K562 (cell line): ENCODE measurements at regions not wholly inside any gene's neighbourhood (a gene's known extent, or its start where the extent isn't known, plus 50 kb on each side); places are given as distances from the start of the nearest gene placed in this dataset.

Source experiments
- ATAC-seq: fragments of 200-7000 bp; cut with Tn5 transposase; 3 replicates; pipeline ENCODE4 v1.9.1; 2020; ENCODE audit warnings: moderate library complexity
- BruUV-seq: library from RNA; stranded (reverse); fragments of 400-500 nt; replicated peaks from 2 replicates; lab custom pipeline; 2021; lab: Mats Ljungman, UMichigan
- CTCF ChIA-PET: fragments of 300-600 bp; formaldehyde crosslinking; extraction: SDS; loops from one replicate; lab custom pipeline; 2021; ENCODE audit warnings: low intra/inter-chr PET ratio; lab: Yijun Ruan, JAX
- POLR2A ChIA-PET: fragments of 300-600, 350-650 bp; sonication (Branson Sonifier 250); formaldehyde crosslinking; extraction: SDS; loops from one replicate; lab custom pipeline; 2021; ENCODE audit warnings: antibody characterized with exemption, inconsistent platforms; lab: Yijun Ruan, JAX
- DNase-seq, 4 experiments: peaks; one replicate each; pipeline versions ENCODE4 v3.0.0 to v3.0.0-alpha.2; 2011 to 2018; ENCODE audit warnings: low spot score in 3 of 4, mixed read lengths in 3 of 4; ENCODE audit errors: extremely low read depth in 1 of 4
- FAIRE-seq: peaks from 2 replicates; lab custom pipeline; 2011; peaks lifted over from hg19 to GRCh38; lab: Jason Lieb, UNC
- H2AFZ ChIP-seq: 2 replicates; pipeline ENCODE4 v1.6.0; 2011; ENCODE audit warnings: low read depth, low read length, control low read depth, inconsistent platforms
- H3K27ac ChIP-seq: fragments of 200-600 bp; 3 replicates; pipeline ENCODE4 v1.8.0; 2011; ENCODE audit warnings: low read depth, mild to moderate bottlenecking, control low read depth, inconsistent platforms, low read length, moderate library complexity, mixed read lengths; ENCODE audit errors: extremely low read depth
- H3K27me3 ChIP-seq, 2 experiments: fragments of 300-600 bp in 1 of 2; 2 replicates in 1 of 2; 3 replicates in 1 of 2; pipeline versions ENCODE4 v1.6.0 to v1.8.0; 2011; ENCODE audit warnings: inconsistent platforms in 2 of 2, low read length in 2 of 2, mild to moderate bottlenecking in 1 of 2, mixed read lengths in 1 of 2, moderate library complexity in 1 of 2; ENCODE audit not compliant: control insufficient read depth in 2 of 2, insufficient read depth in 2 of 2
- H3K36me3 ChIP-seq: fragments of 300-600 bp; 3 replicates; pipeline ENCODE4 v1.8.0; 2011; ENCODE audit warnings: mild to moderate bottlenecking, low read length, inconsistent platforms; ENCODE audit not compliant: control insufficient read depth, insufficient read depth
- H3K4me1 ChIP-seq, 2 experiments: fragments of 200-600 bp in 1 of 2; replicated peaks in 1 of 2; 2 replicates in 1 of 2; 3 replicates in 1 of 2; pipeline versions ENCODE4 v1.5.1 to v1.8.0; 2011; ENCODE audit warnings: inconsistent platforms in 2 of 2, low read length in 2 of 2, mild to moderate bottlenecking in 1 of 2, mixed read lengths in 1 of 2, moderate library complexity in 1 of 2; ENCODE audit not compliant: control insufficient read depth in 2 of 2, insufficient read depth in 2 of 2
- H3K4me2 ChIP-seq: 2 replicates; pipeline ENCODE4 v1.6.1; 2011; ENCODE audit warnings: low read length, control low read depth, inconsistent platforms, mixed read lengths; ENCODE audit not compliant: insufficient read depth
- H3K4me3 ChIP-seq: fragments of 200-600 bp; sonication (generic), shearing (Covaris generic); 2 replicates; pipeline ENCODE4 v1.5.1; 2016; ENCODE audit warnings: control low read depth, inconsistent platforms
- H3K79me2 ChIP-seq: fragments of 200-600 bp; 3 replicates; pipeline ENCODE4 v1.8.0; 2011; ENCODE audit warnings: low read length, inconsistent platforms; ENCODE audit not compliant: control insufficient read depth, insufficient read depth
- H3K9ac ChIP-seq, 2 experiments: 2 replicates each; pipeline versions ENCODE4 v1.6.0 to v1.6.1; 2011; ENCODE audit warnings: low read depth in 2 of 2, low read length in 2 of 2, control low read depth in 1 of 2, inconsistent platforms in 1 of 2, mild to moderate bottlenecking in 1 of 2, mixed read lengths in 1 of 2; ENCODE audit not compliant: insufficient read depth in 1 of 2
- H3K9me1 ChIP-seq: one replicate; pipeline ENCODE4 v1.6.0; 2011; ENCODE audit warnings: inconsistent platforms, mild to moderate bottlenecking, low read length, moderate library complexity; ENCODE audit not compliant: control insufficient read depth, insufficient read depth
- H3K9me3 ChIP-seq: replicated peaks from 2 replicates; pipeline ENCODE4 v1.5.1; 2011; ENCODE audit warnings: low read depth, low read length, inconsistent platforms; ENCODE audit not compliant: control insufficient read depth, insufficient read depth
- H4K20me1 ChIP-seq: replicated peaks from 2 replicates; pipeline ENCODE4 v1.6.1; 2011; ENCODE audit warnings: low read length, inconsistent platforms, mixed read lengths; ENCODE audit not compliant: control insufficient read depth, insufficient read depth
- CBFB ChIP-seq: sonication (generic); formaldehyde crosslinking; IDR thresholded peaks from 2 replicates; pipeline ENCODE4 v1.4.0; 2020; ENCODE audit warnings: mild to moderate bottlenecking, missing genetic modification reagents
- EZH2 ChIP-seq: IDR thresholded peaks from 2 replicates; pipeline ENCODE4 v1.6.1; 2012; ENCODE audit warnings: low read depth, mild to moderate bottlenecking, inconsistent platforms, low read length, borderline replicate concordance
- FOXP1 ChIP-seq: sonication (generic); formaldehyde crosslinking; IDR thresholded peaks from 2 replicates; pipeline ENCODE4 v1.8.0; 2022; ENCODE audit warnings: mild to moderate bottlenecking, missing genetic modification reagents
- TCFL5 ChIP-seq: fragments of 250-450 bp; sonication (Bioruptor Pico); conservative IDR thresholded peaks from 2 replicates; pipeline ENCODE4 v1.6.1; 2021; ENCODE audit warnings: mild to moderate bottlenecking, moderate library complexity, matching md5 sums
- ZKSCAN8 ChIP-seq: fragments of 200-800 bp; sonication (Bioruptor generic); IDR thresholded peaks from 2 replicates; pipeline ENCODE4 v1.6.1; 2016; ENCODE audit warnings: missing genetic modification characterization, missing compliant biosample characterization
- ZNF175 ChIP-seq: fragments of 200-800 bp; sonication (Bioruptor generic); IDR thresholded peaks from 2 replicates; pipeline ENCODE4 v1.6.1; 2016; ENCODE audit warnings: low read depth, mild to moderate bottlenecking, missing genetic modification characterization, missing compliant biosample characterization
- ZNF197 ChIP-seq: fragments of 200-800 bp; sonication (Bioruptor generic); IDR thresholded peaks from 2 replicates; pipeline ENCODE4 v1.6.1; 2016; ENCODE audit warnings: low read depth, missing genetic modification characterization, missing compliant biosample characterization
- ZNF232 ChIP-seq: sonication (generic); formaldehyde crosslinking; IDR thresholded peaks from 2 replicates; pipeline ENCODE4 v1.8.0; 2022; ENCODE audit warnings: mild to moderate bottlenecking, missing genetic modification reagents
- ZNF57 ChIP-seq: fragments of 450-650 bp; formaldehyde crosslinking; IDR thresholded peaks from 2 replicates; pipeline ENCODE4 v1.4.0; 2020; ENCODE audit warnings: mild to moderate bottlenecking, moderate library complexity
- WGBS: fragments of 100-300 bp; shearing (Covaris generic); methylation state at CpG from one replicate; pipeline ENCODE4 v1.1.6; 2016; ENCODE audit warnings: low coverage, mixed read lengths; ENCODE audit not compliant: insufficient coverage; ENCODE audit errors: missing lambda C conversion rate; 5-methylcytosine and 5-hydroxymethylcytosine counted together
- in situ Hi-C: fragments of 300-500 bp; cut with MboI; formaldehyde crosslinking; loops from 4 replicates; pipeline ENCODE4 v1.15.0; 2018; ENCODE audit warnings: inconsistent platforms, mixed read lengths
- intact Hi-C: fragments of 100-400 bp; cut with micrococcal nuclease; formaldehyde crosslinking; loops from 2 replicates; pipeline ENCODE4 v1.14.2; 2022
- TF ChIP-seq, protein P1 (sequence below): fragments of 250-450 bp; sonication (Bioruptor Pico); IDR thresholded peaks from 2 replicates; pipeline ENCODE4 v1.5.0; 2022; ENCODE audit warnings: mild to moderate bottlenecking
- TF ChIP-seq, protein P2 (sequence below): fragments of 250-450 bp; sonication (Bioruptor Pico); IDR thresholded peaks from 2 replicates; pipeline ENCODE4 v1.8.0; 2022; ENCODE audit warnings: inconsistent platforms
- TF ChIP-seq, protein P3 (sequence below): fragments of 250-450 bp; sonication (Bioruptor Pico); IDR thresholded peaks from 2 replicates; pipeline ENCODE4 v1.4.0; 2020; ENCODE audit warnings: mild to moderate bottlenecking
- TF ChIP-seq, protein P4 (sequence below): fragments of 200-800 bp; sonication (Bioruptor generic); IDR thresholded peaks from 2 replicates; pipeline ENCODE4 v1.6.1; 2017; ENCODE audit warnings: missing genetic modification characterization, missing compliant biosample characterization
- TF ChIP-seq, protein P5 (sequence below): IDR thresholded peaks from 3 replicates; pipeline ENCODE4 v1.6.1; 2011; ENCODE audit warnings: borderline replicate concordance, mild to moderate bottlenecking; ENCODE audit not compliant: insufficient read length, insufficient read depth
- TF ChIP-seq, protein P6 (sequence below): fragments of 250-450 bp; sonication (Bioruptor Pico); IDR thresholded peaks from 2 replicates; pipeline ENCODE4 v1.8.0; 2021; ENCODE audit warnings: moderate library complexity, mild to moderate bottlenecking, inconsistent platforms

DNA sequence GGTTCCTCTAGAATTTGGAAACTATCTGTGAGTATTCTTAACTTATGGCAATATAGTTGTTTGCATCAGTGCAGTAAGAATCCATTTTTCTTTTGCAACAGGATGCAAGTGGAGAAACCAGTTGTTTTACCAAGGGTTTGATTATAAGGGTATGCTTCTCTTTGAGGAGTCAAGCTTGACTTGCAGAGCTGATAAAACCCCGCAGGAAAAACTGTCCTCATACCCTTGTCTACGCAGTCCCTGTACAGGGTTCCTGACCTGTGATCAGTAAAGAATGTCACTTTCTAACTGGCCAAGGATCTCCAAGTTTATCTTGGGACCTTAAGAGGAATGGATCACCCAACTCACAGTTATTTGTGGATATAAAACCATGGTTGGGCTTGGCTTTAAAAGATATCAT is 161.1 kb upstream of the OLIG3 start:
- H3K4me3 ChIP-seq = no peak overlapping the region
- ChIA-PET CTCF (no interaction called here), POLR2A (no interaction called here)
- no peak overlapping the region for H2AFZ ChIP-seq
- ATAC-seq (no peak), DNase-seq (no peak), FAIRE-seq (no peak)
- H3K79me2 ChIP-seq = no peaks in the 10 kb centered on the region
- WGBS = 0% methylated on average over 2 of the region's 2 CpGs
- H3K36me3 ChIP-seq = no peaks in the 10 kb centered on the region
- no peak overlapping the region for H3K4me2 ChIP-seq
- H3K9ac ChIP-seq = no peak overlapping the region
- H3K9me3 ChIP-seq = no peaks in the 10 kb centered on the region; the same call in 1 of the 2 replicates
- H3K9me1 ChIP-seq = no peaks in the 10 kb centered on the region
- BruUV-seq = no TSS peak
- intact Hi-C loops = no loop called here
- no peaks in the 10 kb centered on the region for H4K20me1 ChIP-seq
- H3K4me1 ChIP-seq = no peaks in the 10 kb centered on the region
- no peak overlapping the region for H3K27ac ChIP-seq
- H3K27me3 ChIP-seq = no peaks in the 10 kb centered on the region
- in situ Hi-C loops = no loop called here
- no peak for TF ChIP-seq ZNF232 (CRISPR knock-in tag)
- TF ChIP-seq, protein P1, sequence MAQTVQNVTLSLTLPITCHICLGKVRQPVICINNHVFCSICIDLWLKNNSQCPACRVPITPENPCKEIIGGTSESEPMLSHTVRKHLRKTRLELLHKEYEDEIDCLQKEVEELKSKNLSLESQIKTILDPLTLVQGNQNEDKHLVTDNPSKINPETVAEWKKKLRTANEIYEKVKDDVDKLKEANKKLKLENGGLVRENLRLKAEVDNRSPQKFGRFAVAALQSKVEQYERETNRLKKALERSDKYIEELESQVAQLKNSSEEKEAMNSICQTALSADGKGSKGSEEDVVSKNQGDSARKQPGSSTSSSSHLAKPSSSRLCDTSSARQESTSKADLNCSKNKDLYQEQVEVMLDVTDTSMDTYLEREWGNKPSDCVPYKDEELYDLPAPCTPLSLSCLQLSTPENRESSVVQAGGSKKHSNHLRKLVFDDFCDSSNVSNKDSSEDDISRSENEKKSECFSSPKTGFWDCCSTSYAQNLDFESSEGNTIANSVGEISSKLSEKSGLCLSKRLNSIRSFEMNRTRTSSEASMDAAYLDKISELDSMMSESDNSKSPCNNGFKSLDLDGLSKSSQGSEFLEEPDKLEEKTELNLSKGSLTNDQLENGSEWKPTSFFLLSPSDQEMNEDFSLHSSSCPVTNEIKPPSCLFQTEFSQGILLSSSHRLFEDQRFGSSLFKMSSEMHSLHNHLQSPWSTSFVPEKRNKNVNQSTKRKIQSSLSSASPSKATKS (CRISPR knock-in tag) = no peak
- no peak for TF ChIP-seq EZH2
- TF ChIP-seq, protein P2, sequence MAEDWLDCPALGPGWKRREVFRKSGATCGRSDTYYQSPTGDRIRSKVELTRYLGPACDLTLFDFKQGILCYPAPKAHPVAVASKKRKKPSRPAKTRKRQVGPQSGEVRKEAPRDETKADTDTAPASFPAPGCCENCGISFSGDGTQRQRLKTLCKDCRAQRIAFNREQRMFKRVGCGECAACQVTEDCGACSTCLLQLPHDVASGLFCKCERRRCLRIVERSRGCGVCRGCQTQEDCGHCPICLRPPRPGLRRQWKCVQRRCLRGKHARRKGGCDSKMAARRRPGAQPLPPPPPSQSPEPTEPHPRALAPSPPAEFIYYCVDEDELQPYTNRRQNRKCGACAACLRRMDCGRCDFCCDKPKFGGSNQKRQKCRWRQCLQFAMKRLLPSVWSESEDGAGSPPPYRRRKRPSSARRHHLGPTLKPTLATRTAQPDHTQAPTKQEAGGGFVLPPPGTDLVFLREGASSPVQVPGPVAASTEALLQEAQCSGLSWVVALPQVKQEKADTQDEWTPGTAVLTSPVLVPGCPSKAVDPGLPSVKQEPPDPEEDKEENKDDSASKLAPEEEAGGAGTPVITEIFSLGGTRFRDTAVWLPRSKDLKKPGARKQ = no peak
- no peak for TF ChIP-seq FOXP1 (CRISPR knock-in tag)
- TF ChIP-seq ZNF175 (CRISPR knock-in tag) = no peak
- no peak for TF ChIP-seq ZKSCAN8 (CRISPR knock-in tag)
- TF ChIP-seq ZNF57 (CRISPR knock-in tag) = no peak
- no peak for TF ChIP-seq TCFL5 (CRISPR knock-in tag)
- TF ChIP-seq CBFB (CRISPR knock-in tag) = no peak
- TF ChIP-seq ZNF197 = no peak
- TF ChIP-seq, protein P3, sequence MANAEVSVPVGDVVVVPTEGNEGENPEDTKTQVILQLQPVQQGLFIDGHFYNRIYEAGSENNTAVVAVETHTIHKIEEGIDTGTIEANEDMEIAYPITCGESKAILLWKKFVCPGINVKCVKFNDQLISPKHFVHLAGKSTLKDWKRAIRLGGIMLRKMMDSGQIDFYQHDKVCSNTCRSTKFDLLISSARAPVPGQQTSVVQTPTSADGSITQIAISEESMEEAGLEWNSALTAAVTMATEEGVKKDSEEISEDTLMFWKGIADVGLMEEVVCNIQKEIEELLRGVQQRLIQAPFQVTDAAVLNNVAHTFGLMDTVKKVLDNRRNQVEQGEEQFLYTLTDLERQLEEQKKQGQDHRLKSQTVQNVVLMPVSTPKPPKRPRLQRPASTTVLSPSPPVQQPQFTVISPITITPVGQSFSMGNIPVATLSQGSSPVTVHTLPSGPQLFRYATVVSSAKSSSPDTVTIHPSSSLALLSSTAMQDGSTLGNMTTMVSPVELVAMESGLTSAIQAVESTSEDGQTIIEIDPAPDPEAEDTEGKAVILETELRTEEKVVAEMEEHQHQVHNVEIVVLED = no peak
- TF ChIP-seq, protein P4, sequence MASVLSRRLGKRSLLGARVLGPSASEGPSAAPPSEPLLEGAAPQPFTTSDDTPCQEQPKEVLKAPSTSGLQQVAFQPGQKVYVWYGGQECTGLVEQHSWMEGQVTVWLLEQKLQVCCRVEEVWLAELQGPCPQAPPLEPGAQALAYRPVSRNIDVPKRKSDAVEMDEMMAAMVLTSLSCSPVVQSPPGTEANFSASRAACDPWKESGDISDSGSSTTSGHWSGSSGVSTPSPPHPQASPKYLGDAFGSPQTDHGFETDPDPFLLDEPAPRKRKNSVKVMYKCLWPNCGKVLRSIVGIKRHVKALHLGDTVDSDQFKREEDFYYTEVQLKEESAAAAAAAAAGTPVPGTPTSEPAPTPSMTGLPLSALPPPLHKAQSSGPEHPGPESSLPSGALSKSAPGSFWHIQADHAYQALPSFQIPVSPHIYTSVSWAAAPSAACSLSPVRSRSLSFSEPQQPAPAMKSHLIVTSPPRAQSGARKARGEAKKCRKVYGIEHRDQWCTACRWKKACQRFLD = no peak
- TF ChIP-seq, protein P5, sequence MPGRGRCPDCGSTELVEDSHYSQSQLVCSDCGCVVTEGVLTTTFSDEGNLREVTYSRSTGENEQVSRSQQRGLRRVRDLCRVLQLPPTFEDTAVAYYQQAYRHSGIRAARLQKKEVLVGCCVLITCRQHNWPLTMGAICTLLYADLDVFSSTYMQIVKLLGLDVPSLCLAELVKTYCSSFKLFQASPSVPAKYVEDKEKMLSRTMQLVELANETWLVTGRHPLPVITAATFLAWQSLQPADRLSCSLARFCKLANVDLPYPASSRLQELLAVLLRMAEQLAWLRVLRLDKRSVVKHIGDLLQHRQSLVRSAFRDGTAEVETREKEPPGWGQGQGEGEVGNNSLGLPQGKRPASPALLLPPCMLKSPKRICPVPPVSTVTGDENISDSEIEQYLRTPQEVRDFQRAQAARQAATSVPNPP = no peak
- TF ChIP-seq, protein P6, sequence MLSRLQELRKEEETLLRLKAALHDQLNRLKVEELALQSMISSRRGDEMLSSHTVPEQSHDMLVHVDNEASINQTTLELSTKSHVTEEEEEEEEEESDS = no peak
